Ishikawa (cell line): ENCODE measurements at regions not wholly inside any gene's neighbourhood (a gene's known extent, or its start where the extent isn't known, plus 50 kb on each side); places are given as distances from the start of the nearest gene placed in this dataset.

Experiments
- CEBPB ChIP-seq: IDR thresholded peaks from 2 replicates; pipeline ENCODE4 v1.6.1; 2012
- CREB1 ChIP-seq: IDR thresholded peaks from 2 replicates; pipeline ENCODE4 v1.6.1; 2012; ENCODE audit warnings: low read depth
- EGR1 ChIP-seq: IDR thresholded peaks from 2 replicates; pipeline ENCODE4 v1.6.1; 2012
- EP300 ChIP-seq: IDR thresholded peaks from 2 replicates; pipeline ENCODE4 v1.6.1; 2012; ENCODE audit warnings: borderline replicate concordance
- FOXM1 ChIP-seq: IDR thresholded peaks from 2 replicates; pipeline ENCODE4 v1.6.1; 2012; ENCODE audit warnings: low read depth, borderline replicate concordance
- MAX ChIP-seq: IDR thresholded peaks from 2 replicates; pipeline ENCODE4 v1.6.1; 2012
- NFIC ChIP-seq: IDR thresholded peaks from 2 replicates; pipeline ENCODE4 v1.6.1; 2012
- RAD21 ChIP-seq: IDR thresholded peaks from 2 replicates; pipeline ENCODE4 v1.6.1; 2012; ENCODE audit warnings: low read depth
- REST ChIP-seq: IDR thresholded peaks from 2 replicates; pipeline ENCODE4 v1.6.1; 2012; ENCODE audit warnings: low read depth, mild to moderate bottlenecking
- TAF1 ChIP-seq: IDR thresholded peaks from 2 replicates; pipeline ENCODE4 v1.6.1; 2012; ENCODE audit warnings: low read depth, mild to moderate bottlenecking
- TCF12 ChIP-seq: IDR thresholded peaks from 2 replicates; pipeline ENCODE4 v1.6.1; 2012; ENCODE audit warnings: low read depth
- TEAD4 ChIP-seq: IDR thresholded peaks from 2 replicates; pipeline ENCODE4 v1.6.1; 2012
- USF1 ChIP-seq: IDR thresholded peaks from 2 replicates; pipeline ENCODE4 v1.6.1; 2012
- YY1 ChIP-seq: IDR thresholded peaks from 2 replicates; pipeline ENCODE4 v1.6.1; 2012; ENCODE audit warnings: low read depth
- ZBTB7A ChIP-seq: IDR thresholded peaks from 2 replicates; pipeline ENCODE4 v1.6.1; 2012; ENCODE audit warnings: low read depth

- TF ChIP-seq NFIC: no peak
- no peak for TF ChIP-seq TCF12
- no peak for TF ChIP-seq USF1
- no peak for TF ChIP-seq CEBPB
- no peak for TF ChIP-seq CREB1
- TF ChIP-seq RAD21: no peak
- no peak for TF ChIP-seq TAF1
- no peak for TF ChIP-seq FOXM1
- no peak for TF ChIP-seq REST
- TF ChIP-seq YY1: no peak
- TF ChIP-seq TEAD4: no peak
- no peak for TF ChIP-seq MAX
- TF ChIP-seq EGR1: no peak
Measured at GRCh38 chr13:82791035-82791434, 1091.2 kb downstream of the SLITRK1 start.

- TF ChIP-seq EGR1 (no peak), CEBPB (no peak)
Measured at GRCh38 chr13:82772816-82773215, 1109.5 kb downstream of the SLITRK1 start.

GRCh38 chr13:82766732-82767321 is 1115.4 kb downstream of the SLITRK1 start:
- no peak for TF ChIP-seq TEAD4

GRCh38 chr13:82758044-82758443 is 1124.2 kb downstream of the SLITRK1 start:
- TF ChIP-seq EGR1 (no peak), NFIC (no peak), ZBTB7A (no peak), TAF1 (no peak), FOXM1 (no peak), USF1 (no peak), RAD21 (peak; percentile 47), REST (no peak)

GRCh38 chr13:82751206-82751605 is 1131.1 kb downstream of the SLITRK1 start:
- no peak for TF ChIP-seq EGR1
- no peak for TF ChIP-seq ZBTB7A
- no peak for TF ChIP-seq YY1

- no peak for TF ChIP-seq TCF12
- no peak for TF ChIP-seq ZBTB7A
- no peak for TF ChIP-seq CEBPB
- TF ChIP-seq EP300: no peak
- no peak for TF ChIP-seq REST
- no peak for TF ChIP-seq NFIC
- TF ChIP-seq FOXM1: no peak
- TF ChIP-seq YY1: no peak
- no peak for TF ChIP-seq EGR1
- TF ChIP-seq MAX: no peak
- no peak for TF ChIP-seq USF1
- no peak for TF ChIP-seq RAD21
- no peak for TF ChIP-seq CREB1
- no peak for TF ChIP-seq TAF1
- no peak for TF ChIP-seq TEAD4
Measured at GRCh38 chr13:82749551-82749950, 1132.7 kb downstream of the SLITRK1 start.
